Peyer's patch (tissue), 4 donors: ENCODE measurements at regions not wholly inside any gene's neighbourhood (a gene's known extent, or its start where the extent isn't known, plus 50 kb on each side); places are given as distances from the start of the nearest gene placed in this dataset.
"Not testable (repeated sequence)": the region's sequence is repeated elsewhere in the genome, so short reads cannot be mapped to it uniquely, and the experiment has no call there.

Experiments used
- POLR2A ChIP-seq, 2 donors: fragments of 450-650 bp; IDR thresholded peaks; one replicate each; pipeline ENCODE4 v1.5.1; 2017; ENCODE audit warnings: antibody characterized with exemption in 2 of 2, mild to moderate bottlenecking in 2 of 2, moderate library complexity in 2 of 2
- TF ChIP-seq, protein P1 (sequence below), 6 experiments: fragments of 450-650 bp in 4 of 6; fragments of 200-600 bp in 2 of 6; sonication (generic) in 1 of 6; IDR thresholded peaks; one replicate each; pipeline ENCODE4 v1.5.1; 2017 to 2019; ENCODE audit warnings: antibody characterized with exemption in 6 of 6, mild to moderate bottlenecking in 3 of 6, moderate library complexity in 1 of 6

DNA sequence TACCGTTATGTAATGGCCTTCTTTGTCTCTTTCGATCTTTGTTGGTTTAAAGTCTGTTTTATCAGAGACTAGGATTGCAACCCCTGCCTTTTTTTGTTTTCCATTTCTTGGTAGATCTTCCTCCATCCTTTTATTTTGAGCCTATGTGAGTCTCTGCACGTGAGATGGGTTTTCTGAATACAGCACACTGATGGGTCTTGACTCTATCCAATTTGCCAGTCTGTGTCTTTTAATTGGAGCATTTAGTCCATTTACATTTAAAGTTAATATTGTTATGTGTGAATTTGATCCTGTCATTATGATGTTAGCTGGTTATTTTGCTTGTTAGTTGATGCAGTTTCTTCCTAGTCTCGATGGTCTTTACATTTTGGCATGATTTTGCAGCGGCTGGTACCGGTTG lies 69.9 kb downstream of the ADCYAP1 start:
- not testable (repeated sequence) for TF ChIP-seq POLR2A (IDR thresholded peaks at IDR 0.05)
- TF ChIP-seq, protein P1, sequence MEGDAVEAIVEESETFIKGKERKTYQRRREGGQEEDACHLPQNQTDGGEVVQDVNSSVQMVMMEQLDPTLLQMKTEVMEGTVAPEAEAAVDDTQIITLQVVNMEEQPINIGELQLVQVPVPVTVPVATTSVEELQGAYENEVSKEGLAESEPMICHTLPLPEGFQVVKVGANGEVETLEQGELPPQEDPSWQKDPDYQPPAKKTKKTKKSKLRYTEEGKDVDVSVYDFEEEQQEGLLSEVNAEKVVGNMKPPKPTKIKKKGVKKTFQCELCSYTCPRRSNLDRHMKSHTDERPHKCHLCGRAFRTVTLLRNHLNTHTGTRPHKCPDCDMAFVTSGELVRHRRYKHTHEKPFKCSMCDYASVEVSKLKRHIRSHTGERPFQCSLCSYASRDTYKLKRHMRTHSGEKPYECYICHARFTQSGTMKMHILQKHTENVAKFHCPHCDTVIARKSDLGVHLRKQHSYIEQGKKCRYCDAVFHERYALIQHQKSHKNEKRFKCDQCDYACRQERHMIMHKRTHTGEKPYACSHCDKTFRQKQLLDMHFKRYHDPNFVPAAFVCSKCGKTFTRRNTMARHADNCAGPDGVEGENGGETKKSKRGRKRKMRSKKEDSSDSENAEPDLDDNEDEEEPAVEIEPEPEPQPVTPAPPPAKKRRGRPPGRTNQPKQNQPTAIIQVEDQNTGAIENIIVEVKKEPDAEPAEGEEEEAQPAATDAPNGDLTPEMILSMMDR (IDR thresholded peaks at IDR 0.05) = not testable (repeated sequence)
